Panc1 (cell line): ENCODE measurements at regions not wholly inside any gene's neighbourhood (a gene's known extent, or its start where the extent isn't known, plus 50 kb on each side); places are given as distances from the start of the nearest gene placed in this dataset.
"Not testable (repeated sequence)": the region's sequence is repeated elsewhere in the genome, so short reads cannot be mapped to it uniquely, and the experiment has no call there.

ENCODE experiments used
- ATAC-seq: fragments of 200-7000 bp; cut with Tn5 transposase; 2 replicates; pipeline ENCODE4 v1.9.1; 2020; ENCODE audit warnings: mild to moderate bottlenecking, moderate library complexity
- BruUV-seq: library from RNA; stranded (reverse); fragments of 400-500 nt; replicated peaks from 2 replicates; lab custom pipeline; 2021; lab: Mats Ljungman, UMichigan
- CTCF ChIA-PET: fragments of 300-600 bp; sonication (Branson Sonifier 250); formaldehyde crosslinking; loops from one replicate; lab custom pipeline; 2022; ENCODE audit warnings: antibody characterized with exemption; lab: Charles Lee
- POLR2A ChIA-PET: fragments of 300-600 bp; sonication (Branson Sonifier 250); formaldehyde crosslinking; loops from one replicate; lab custom pipeline; 2022; ENCODE audit warnings: antibody characterized with exemption; lab: Charles Lee
- DNase-seq: peaks from one replicate; pipeline ENCODE4 v3.0.0-alpha.2; 2010; ENCODE audit warnings: low read depth, low spot score
- H3K27ac ChIP-seq: 2 replicates; pipeline ENCODE4 v1.5.1; 2011; ENCODE audit warnings: mild to moderate bottlenecking, low read length, inconsistent platforms
- H3K27me3 ChIP-seq: fragments of 200-500 bp; sonication (Bioruptor generic); 2 replicates; pipeline ENCODE4 v1.6.0; 2014; ENCODE audit warnings: low read length, inconsistent platforms; ENCODE audit not compliant: control insufficient read depth, insufficient read depth
- H3K36me3 ChIP-seq: fragments of 200-500 bp; sonication (Bioruptor generic); 2 replicates; pipeline ENCODE4 v1.5.1; 2014; ENCODE audit warnings: inconsistent platforms, mild to moderate bottlenecking, low read length, moderate library complexity; ENCODE audit not compliant: control insufficient read depth, insufficient read depth
- H3K4me1 ChIP-seq: 2 replicates; pipeline ENCODE4 v1.5.1; 2011; ENCODE audit warnings: inconsistent platforms, mild to moderate bottlenecking, low read length, moderate library complexity; ENCODE audit not compliant: control insufficient read depth, insufficient read depth
- H3K4me3 ChIP-seq, 2 experiments: 2 replicates each; pipeline ENCODE4 v1.5.1; 2011 to 2012; ENCODE audit warnings: low read depth in 2 of 2, low read length in 2 of 2, mild to moderate bottlenecking in 2 of 2, inconsistent platforms in 1 of 2, moderate library complexity in 1 of 2
- H3K9me3 ChIP-seq: fragments of 200-500 bp; sonication (Bioruptor generic); 2 replicates; pipeline ENCODE4 v1.5.1; 2014; ENCODE audit warnings: low read depth, mild to moderate bottlenecking, inconsistent platforms, low read length, moderate library complexity; ENCODE audit not compliant: control insufficient read depth, insufficient read depth
- POLR2AphosphoS5 ChIP-seq: IDR thresholded peaks from 2 replicates; pipeline ENCODE4 v1.6.1; 2012; ENCODE audit warnings: mild to moderate bottlenecking, low read depth, low read length, moderate library complexity
- SIN3A ChIP-seq: IDR thresholded peaks from 2 replicates; pipeline ENCODE4 v1.6.1; 2012; ENCODE audit warnings: low read depth, mild to moderate bottlenecking, low read length, moderate library complexity, borderline replicate concordance; ENCODE audit not compliant: insufficient read depth
- TCF7L2 ChIP-seq: IDR thresholded peaks from 2 replicates; pipeline ENCODE4 v1.6.1; 2011; ENCODE audit warnings: mild to moderate bottlenecking, low read depth, low read length, inconsistent platforms
- in situ Hi-C: cut with HindIII; loops from 2 replicates; pipeline ENCODE4 v1.10.0; 2016; ENCODE audit warnings: low sequenced_read_pairs, low pct_unique_long_range_greater_than_20kb
- intact Hi-C: fragments of 100-400 bp; cut with micrococcal nuclease; formaldehyde crosslinking; loops from one replicate; pipeline ENCODE4 v1.10.0; 2022; ENCODE audit not compliant: unreplicated experiment
- TF ChIP-seq, protein P1 (sequence below), 2 experiments: IDR thresholded peaks; 2 replicates each; pipeline ENCODE4 v1.6.1; 2011 to 2012; ENCODE audit warnings: low read depth in 2 of 2, control low read depth in 1 of 2, low read length in 1 of 2, mild to moderate bottlenecking in 1 of 2, moderate library complexity in 1 of 2; ENCODE audit not compliant: insufficient read depth in 1 of 2
- TF ChIP-seq, protein P2 (sequence below): fragments of 450-650 bp; IDR thresholded peaks from 2 replicates; pipeline ENCODE4 v1.5.1; 2017; ENCODE audit warnings: mild to moderate bottlenecking

DNA sequence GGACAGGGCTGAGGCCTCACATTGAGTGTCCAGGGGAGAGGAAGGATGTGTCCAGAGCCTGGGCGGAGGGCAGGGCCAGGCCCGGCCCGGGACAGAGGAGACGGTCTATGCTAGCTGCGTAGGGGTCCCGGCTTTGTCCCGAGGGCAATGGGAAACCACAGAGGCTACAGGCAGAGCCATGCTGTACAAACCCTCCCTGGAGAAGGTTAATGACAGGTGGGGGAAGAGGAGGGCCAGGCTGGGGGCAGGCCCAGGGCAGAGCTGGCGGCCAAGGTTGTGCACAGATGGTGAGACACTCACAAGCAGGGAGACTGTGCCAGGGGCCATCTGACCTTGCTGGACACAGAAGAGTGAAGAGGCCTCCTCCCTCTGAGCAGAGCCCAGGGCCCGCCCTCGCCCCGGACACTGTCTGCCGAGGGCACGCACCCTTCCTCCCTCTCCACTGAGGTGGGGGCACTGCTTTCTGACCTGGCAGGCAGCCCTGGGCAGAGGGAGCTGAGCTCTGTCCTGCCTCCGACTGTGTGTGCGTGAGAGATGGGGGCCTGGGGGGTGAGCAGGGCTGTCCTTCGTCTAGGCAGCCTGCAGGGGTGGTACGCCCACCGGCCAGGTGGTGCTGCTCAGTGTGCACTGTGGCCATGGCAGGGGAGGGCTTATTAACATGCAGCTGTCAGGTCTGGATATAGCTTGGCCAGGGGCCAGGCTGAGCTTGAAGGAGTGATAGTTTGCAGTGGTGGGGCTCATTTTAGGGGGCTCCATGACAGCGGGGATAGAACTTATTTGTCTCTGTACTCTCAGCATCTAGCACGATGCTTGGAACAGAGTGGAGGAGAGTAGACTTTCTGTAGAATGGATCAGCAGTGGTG is 75.7 kb upstream of the LRPAP1 start:
- Histone ChIP-seq H3K27me3 (no peaks in the 10 kb centered on the region), H3K27ac (no peak overlapping the region), H3K36me3 (no peaks in the 10 kb centered on the region), H3K4me1 (no peaks in the 10 kb centered on the region), H3K9me3 (no peaks in the 10 kb centered on the region), H3K4me3 (no peak overlapping the region)
- in situ Hi-C loops, result no loop called here
- TF ChIP-seq, protein P1, sequence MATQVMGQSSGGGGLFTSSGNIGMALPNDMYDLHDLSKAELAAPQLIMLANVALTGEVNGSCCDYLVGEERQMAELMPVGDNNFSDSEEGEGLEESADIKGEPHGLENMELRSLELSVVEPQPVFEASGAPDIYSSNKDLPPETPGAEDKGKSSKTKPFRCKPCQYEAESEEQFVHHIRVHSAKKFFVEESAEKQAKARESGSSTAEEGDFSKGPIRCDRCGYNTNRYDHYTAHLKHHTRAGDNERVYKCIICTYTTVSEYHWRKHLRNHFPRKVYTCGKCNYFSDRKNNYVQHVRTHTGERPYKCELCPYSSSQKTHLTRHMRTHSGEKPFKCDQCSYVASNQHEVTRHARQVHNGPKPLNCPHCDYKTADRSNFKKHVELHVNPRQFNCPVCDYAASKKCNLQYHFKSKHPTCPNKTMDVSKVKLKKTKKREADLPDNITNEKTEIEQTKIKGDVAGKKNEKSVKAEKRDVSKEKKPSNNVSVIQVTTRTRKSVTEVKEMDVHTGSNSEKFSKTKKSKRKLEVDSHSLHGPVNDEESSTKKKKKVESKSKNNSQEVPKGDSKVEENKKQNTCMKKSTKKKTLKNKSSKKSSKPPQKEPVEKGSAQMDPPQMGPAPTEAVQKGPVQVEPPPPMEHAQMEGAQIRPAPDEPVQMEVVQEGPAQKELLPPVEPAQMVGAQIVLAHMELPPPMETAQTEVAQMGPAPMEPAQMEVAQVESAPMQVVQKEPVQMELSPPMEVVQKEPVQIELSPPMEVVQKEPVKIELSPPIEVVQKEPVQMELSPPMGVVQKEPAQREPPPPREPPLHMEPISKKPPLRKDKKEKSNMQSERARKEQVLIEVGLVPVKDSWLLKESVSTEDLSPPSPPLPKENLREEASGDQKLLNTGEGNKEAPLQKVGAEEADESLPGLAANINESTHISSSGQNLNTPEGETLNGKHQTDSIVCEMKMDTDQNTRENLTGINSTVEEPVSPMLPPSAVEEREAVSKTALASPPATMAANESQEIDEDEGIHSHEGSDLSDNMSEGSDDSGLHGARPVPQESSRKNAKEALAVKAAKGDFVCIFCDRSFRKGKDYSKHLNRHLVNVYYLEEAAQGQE (IDR thresholded peaks at IDR 0.05; ENCODE audit: insufficient read depth in 1 of 2, low read depth in 2 of 2, low read length in 1 of 2), result no peak
- no peak for TF ChIP-seq SIN3A
- TF ChIP-seq POLR2AphosphoS5, result no peak
- TF ChIP-seq, protein P2, sequence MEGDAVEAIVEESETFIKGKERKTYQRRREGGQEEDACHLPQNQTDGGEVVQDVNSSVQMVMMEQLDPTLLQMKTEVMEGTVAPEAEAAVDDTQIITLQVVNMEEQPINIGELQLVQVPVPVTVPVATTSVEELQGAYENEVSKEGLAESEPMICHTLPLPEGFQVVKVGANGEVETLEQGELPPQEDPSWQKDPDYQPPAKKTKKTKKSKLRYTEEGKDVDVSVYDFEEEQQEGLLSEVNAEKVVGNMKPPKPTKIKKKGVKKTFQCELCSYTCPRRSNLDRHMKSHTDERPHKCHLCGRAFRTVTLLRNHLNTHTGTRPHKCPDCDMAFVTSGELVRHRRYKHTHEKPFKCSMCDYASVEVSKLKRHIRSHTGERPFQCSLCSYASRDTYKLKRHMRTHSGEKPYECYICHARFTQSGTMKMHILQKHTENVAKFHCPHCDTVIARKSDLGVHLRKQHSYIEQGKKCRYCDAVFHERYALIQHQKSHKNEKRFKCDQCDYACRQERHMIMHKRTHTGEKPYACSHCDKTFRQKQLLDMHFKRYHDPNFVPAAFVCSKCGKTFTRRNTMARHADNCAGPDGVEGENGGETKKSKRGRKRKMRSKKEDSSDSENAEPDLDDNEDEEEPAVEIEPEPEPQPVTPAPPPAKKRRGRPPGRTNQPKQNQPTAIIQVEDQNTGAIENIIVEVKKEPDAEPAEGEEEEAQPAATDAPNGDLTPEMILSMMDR, result no peak
- TF ChIP-seq TCF7L2, result no peak
- intact Hi-C loops, result no loop called here
- DNase-seq, result no peak
- ChIA-PET CTCF (no interaction called here), POLR2A (no interaction called here)
- BruUV-seq, result no TSS peak
- peak; percentile 60 for ATAC-seq

DNA sequence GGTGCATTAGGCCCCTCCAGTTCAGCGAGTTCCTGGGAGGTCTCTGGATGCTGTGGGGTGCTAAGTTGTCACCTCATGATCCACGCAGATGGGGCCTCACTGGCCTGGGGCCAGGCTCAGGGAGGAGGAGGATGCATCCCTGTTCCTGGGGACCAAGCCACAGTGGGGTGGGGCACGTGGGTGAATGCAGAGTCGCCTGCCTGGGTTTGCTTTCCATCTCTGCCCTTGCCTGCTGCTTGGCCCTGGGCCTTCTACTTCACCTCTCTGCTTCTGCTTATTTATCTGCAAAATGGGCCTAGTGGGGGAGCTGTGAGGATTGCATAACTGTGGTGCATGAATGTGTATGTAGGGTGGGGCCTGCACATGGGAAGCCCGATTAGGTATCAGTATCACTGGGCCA is 74.6 kb upstream of the LRPAP1 start:
- H3K4me3 ChIP-seq, intact Hi-C loops, in situ Hi-C loops, BruUV-seq, POLR2A ChIA-PET, H3K4me1 ChIP-seq, H3K27ac ChIP-seq, CTCF ChIA-PET, H3K36me3 ChIP-seq, H3K9me3 ChIP-seq, H3K27me3 ChIP-seq, DNase-seq: not testable (repeated sequence)
- ATAC-seq, result peak; percentile 33; the same call in 1 of the 2 replicates

DNA sequence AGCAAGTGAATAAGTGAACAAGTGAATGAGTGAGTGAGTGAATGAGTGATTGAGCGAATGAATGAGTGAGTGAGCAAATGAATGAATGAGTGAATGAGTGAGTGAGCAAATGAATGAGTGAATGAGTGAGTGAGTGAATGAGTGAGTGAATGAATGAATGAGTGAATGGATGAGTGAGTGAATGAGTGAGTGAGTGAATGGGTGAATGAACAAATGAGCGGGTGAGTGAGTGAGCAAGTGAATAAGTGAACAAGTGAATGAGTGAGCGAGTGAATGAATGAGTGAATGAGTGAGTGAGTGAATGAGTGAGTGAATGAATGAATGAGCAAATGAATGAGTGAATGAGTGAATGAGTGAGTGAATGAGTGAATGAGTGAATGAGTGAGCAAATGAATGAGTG is 74.0 kb upstream of the LRPAP1 start:
- not testable (repeated sequence) for ATAC-seq, BruUV-seq

More for the DNA sequence above, 74.0 kb upstream of the LRPAP1 start:
- H3K27me3 ChIP-seq, POLR2A ChIA-PET, H3K4me1 ChIP-seq, H3K4me3 ChIP-seq, H3K36me3 ChIP-seq, H3K27ac ChIP-seq, H3K9me3 ChIP-seq, in situ Hi-C loops, intact Hi-C loops, CTCF ChIA-PET: not testable (repeated sequence)
- peak; percentile 5 for DNase-seq
